Stimulated activated CD8-positive, alpha-beta memory T cell treated with anti-CD3 and anti-CD28 coated beads, Interleukin-7, amount 100 ng/mL, for 48 hours (primary cell): ENCODE measurements at regions not wholly inside any gene's neighbourhood (a gene's known extent, or its start where the extent isn't known, plus 50 kb on each side); places are given as distances from the start of the nearest gene placed in this dataset.
"Not testable (repeated sequence)": the region's sequence is repeated elsewhere in the genome, so short reads cannot be mapped to it uniquely, and the experiment has no call there.

Experiments used
- DNase-seq, 2 donors: peaks; one replicate each; pipeline ENCODE4 v3.0.0-alpha.2; 2020; ENCODE audit warnings: low read depth in 1 of 2; ENCODE audit errors: extremely low read depth in 1 of 2

GRCh38 chr3:101995371-101996046, 146.2 kb downstream of the NFKBIZ start:
- DNase-seq: no peak

GRCh38 chr3:101996832-101997231, 147.5 kb downstream of the NFKBIZ start:
- DNase-seq: no peak

- DNase-seq: no peak
Observed at GRCh38 chr3:101998256-101998926, 149.1 kb downstream of the NFKBIZ start.

- DNase-seq: no peak
Observed at GRCh38 chr3:101999177-101999779, 150.0 kb downstream of the NFKBIZ start.

DNA sequence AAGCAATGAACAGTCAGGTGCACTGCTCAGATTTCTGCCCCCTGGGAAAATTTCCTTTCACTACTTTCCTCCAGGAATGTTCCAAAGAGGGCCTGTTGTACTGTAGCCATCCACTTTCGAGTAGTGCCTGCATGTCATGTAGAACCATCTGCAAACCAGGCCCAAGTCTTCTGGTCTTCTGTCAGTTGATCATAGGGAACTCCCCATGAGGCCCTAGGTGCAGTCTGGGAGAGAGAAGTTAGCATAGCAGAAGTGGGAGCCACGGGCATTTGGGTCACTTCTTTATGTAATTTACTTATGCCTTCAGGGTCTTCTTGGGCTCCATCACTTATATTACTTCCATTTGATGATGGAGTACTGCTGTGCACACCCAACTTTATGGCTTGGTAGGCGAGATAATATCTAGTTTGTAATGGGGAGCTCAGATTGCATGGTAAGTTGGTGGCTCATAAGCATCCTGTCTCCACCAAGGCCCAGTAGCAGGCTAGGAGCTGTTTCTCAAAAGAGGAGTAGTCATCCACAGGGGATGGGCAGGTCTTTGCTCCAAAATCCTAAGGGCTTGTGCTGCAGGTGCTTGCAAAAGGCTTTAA, 151.4 kb downstream of the NFKBIZ start:
- DNase-seq: no peak

- no peak for DNase-seq
Observed at GRCh38 chr3:102002056-102002455, 152.7 kb downstream of the NFKBIZ start.

- no peak for DNase-seq
Observed at GRCh38 chr3:102004561-102004960, 155.2 kb downstream of the NFKBIZ start.

GRCh38 chr3:102005551-102005950, 156.2 kb downstream of the NFKBIZ start:
- DNase-seq: no peak

- no peak for DNase-seq
Observed at GRCh38 chr3:102006812-102007485, 157.6 kb downstream of the NFKBIZ start.

- not testable (repeated sequence) for DNase-seq
Observed at GRCh38 chr3:102008436-102008835, 159.1 kb downstream of the NFKBIZ start.

- no peak for DNase-seq
Observed at GRCh38 chr3:102016417-102016816, 167.1 kb downstream of the NFKBIZ start.

DNA sequence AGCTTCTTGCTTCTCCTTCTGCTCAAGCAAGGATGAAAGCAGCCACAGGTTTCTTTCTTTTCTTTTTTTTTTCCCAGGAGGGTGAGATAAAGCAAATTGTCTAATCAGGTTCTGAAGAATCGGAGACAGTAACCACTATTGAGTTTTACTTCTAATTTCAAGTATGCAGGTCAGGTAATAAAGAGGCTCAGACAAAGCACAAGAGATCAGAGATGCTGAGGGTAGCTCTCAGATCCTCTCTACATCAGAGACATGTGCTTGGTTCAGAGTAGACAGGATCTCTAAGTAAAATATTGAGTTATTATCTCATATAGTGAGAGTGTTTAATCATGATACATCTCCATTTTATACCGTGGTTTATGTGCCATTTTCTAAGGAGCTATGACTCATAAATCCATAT, 168.5 kb downstream of the NFKBIZ start:
- no peak for DNase-seq

- DNase-seq: no peak
Observed at GRCh38 chr3:102018551-102018950, 169.2 kb downstream of the NFKBIZ start.

GRCh38 chr3:102020735-102021134, 171.4 kb downstream of the NFKBIZ start:
- DNase-seq: no peak

GRCh38 chr3:102024270-102024904, 175.1 kb downstream of the NFKBIZ start:
- no peak for DNase-seq

- no peak for DNase-seq
Observed at GRCh38 chr3:102025606-102026270, 176.4 kb downstream of the NFKBIZ start.

DNA sequence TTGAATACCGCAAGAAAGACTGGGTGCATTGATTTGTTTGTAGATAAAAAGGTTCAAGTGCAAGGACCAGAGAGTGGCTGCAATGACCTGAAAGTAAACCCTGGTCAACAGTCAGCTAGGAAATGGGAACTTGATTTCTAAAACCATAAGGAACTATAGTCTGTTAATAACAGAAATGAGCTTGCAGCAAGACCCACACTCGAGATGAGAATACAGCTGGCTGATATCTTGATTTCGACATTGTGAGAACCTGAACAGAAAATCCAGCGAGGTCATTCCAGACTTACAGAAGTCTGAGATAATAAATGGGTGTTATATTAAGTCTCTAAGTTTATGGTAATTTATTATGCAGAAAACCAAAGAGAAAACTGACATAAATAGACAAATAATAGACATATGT, 177.3 kb downstream of the NFKBIZ start:
- no peak for DNase-seq

- DNase-seq: no peak
Observed at GRCh38 chr3:102030661-102031060, 181.3 kb downstream of the NFKBIZ start.

GRCh38 chr3:102031834-102032233, 182.5 kb downstream of the NFKBIZ start:
- no peak for DNase-seq
